HG03103 (cell line): ENCODE measurements at regions not wholly inside any gene's neighbourhood (a gene's known extent, or its start where the extent isn't known, plus 50 kb on each side); places are given as distances from the start of the nearest gene placed in this dataset.

Experiments
- ATAC-seq: cut with Tn5 transposase; IDR thresholded peaks from one replicate; pipeline ENCODE4 v1.9.1; 2021; ENCODE audit warnings: low read depth; ENCODE audit not compliant: unreplicated experiment

GRCh38 chr1:106134561-106134960, 921.9 kb upstream of the PRMT6 start:
- no peak for ATAC-seq

GRCh38 chr1:106173101-106173500, 883.4 kb upstream of the PRMT6 start:
- no peak for ATAC-seq

GRCh38 chr1:106178791-106179190, 877.7 kb upstream of the PRMT6 start:
- no peak for ATAC-seq

GRCh38 chr1:106181866-106182265, 874.6 kb upstream of the PRMT6 start:
- no peak for ATAC-seq

- ATAC-seq = no peak
Measured at GRCh38 chr1:106185089-106185488, 871.4 kb upstream of the PRMT6 start.

GRCh38 chr1:106189780-106190179, 866.7 kb upstream of the PRMT6 start:
- ATAC-seq = no peak

- ATAC-seq = no peak
Measured at GRCh38 chr1:106194206-106194605, 862.3 kb upstream of the PRMT6 start.

GRCh38 chr1:106200711-106201110, 855.8 kb upstream of the PRMT6 start:
- ATAC-seq = no peak

GRCh38 chr1:106207185-106207584, 849.3 kb upstream of the PRMT6 start:
- ATAC-seq = no peak

GRCh38 chr1:106217765-106218164, 838.7 kb upstream of the PRMT6 start:
- no peak for ATAC-seq

GRCh38 chr1:106222403-106222802, 834.1 kb upstream of the PRMT6 start:
- ATAC-seq = no peak

GRCh38 chr1:106223213-106223612, 833.3 kb upstream of the PRMT6 start:
- no peak for ATAC-seq

- no peak for ATAC-seq
Measured at GRCh38 chr1:106224426-106224825, 832.0 kb upstream of the PRMT6 start.

GRCh38 chr1:106225403-106225802, 831.1 kb upstream of the PRMT6 start:
- ATAC-seq = no peak

GRCh38 chr1:106226550-106226949, 829.9 kb upstream of the PRMT6 start:
- ATAC-seq = no peak

GRCh38 chr1:106232128-106232527, 824.3 kb upstream of the PRMT6 start:
- no peak for ATAC-seq

GRCh38 chr1:106233511-106233910, 823.0 kb upstream of the PRMT6 start:
- no peak for ATAC-seq

- peak; percentile 77 for ATAC-seq
Measured at GRCh38 chr1:106249365-106249764, 807.1 kb upstream of the PRMT6 start.

- ATAC-seq = no peak
Measured at GRCh38 chr1:106249810-106250209, 806.7 kb upstream of the PRMT6 start.

- ATAC-seq = no peak
Measured at GRCh38 chr1:106254748-106255147, 801.7 kb upstream of the PRMT6 start.

GRCh38 chr1:106266786-106267185, 789.7 kb upstream of the PRMT6 start:
- no peak for ATAC-seq

- ATAC-seq = no peak
Measured at GRCh38 chr1:106268070-106268469, 788.4 kb upstream of the PRMT6 start.

- no peak for ATAC-seq
Measured at GRCh38 chr1:106276871-106277270, 779.6 kb upstream of the PRMT6 start.
